ENCODE measurements at regions not wholly inside any gene's neighbourhood (a gene's known extent, or its start where the extent isn't known, plus 50 kb on each side); places are given as distances from the start of the nearest gene placed in this dataset.

DNA sequence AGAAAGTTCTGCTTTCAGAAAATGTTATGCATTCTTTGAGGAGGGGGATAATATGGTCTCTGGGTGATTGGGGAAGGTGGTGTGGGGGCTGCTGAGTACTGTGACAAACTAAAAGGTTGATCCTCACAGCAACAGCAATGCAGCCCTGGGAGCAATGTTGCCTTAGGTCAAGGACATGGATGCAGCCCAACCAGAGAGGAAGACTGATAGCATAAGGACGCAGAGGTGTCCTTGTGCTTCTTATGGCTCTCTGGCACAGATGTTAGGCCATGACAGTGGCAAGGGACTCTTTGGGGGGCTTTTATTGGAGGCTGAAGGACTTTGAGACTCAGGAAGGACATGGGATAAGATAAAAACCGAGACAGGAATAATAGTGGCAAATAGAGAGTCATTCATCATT is 186.2 kb upstream of the PHACTR1 start:
- TF ChIP-seq, protein P1, sequence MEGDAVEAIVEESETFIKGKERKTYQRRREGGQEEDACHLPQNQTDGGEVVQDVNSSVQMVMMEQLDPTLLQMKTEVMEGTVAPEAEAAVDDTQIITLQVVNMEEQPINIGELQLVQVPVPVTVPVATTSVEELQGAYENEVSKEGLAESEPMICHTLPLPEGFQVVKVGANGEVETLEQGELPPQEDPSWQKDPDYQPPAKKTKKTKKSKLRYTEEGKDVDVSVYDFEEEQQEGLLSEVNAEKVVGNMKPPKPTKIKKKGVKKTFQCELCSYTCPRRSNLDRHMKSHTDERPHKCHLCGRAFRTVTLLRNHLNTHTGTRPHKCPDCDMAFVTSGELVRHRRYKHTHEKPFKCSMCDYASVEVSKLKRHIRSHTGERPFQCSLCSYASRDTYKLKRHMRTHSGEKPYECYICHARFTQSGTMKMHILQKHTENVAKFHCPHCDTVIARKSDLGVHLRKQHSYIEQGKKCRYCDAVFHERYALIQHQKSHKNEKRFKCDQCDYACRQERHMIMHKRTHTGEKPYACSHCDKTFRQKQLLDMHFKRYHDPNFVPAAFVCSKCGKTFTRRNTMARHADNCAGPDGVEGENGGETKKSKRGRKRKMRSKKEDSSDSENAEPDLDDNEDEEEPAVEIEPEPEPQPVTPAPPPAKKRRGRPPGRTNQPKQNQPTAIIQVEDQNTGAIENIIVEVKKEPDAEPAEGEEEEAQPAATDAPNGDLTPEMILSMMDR (IDR thresholded peaks at IDR 0.05; ENCODE audit: low read length), result no peak
- no peak for TF ChIP-seq EZH2 (IDR thresholded peaks at IDR 0.05; ENCODE audit: borderline replicate concordance, low read length)
